Activated naive CD4-positive, alpha-beta T cell treated with anti-CD3 and anti-CD28 coated beads, Interleukin-2, amount 10 ng/mL, durations not matched to agents 7 days and 5 days (primary cell): ENCODE measurements at regions not wholly inside any gene's neighbourhood (a gene's known extent, or its start where the extent isn't known, plus 50 kb on each side); places are given as distances from the start of the nearest gene placed in this dataset.

Source experiments
- CTCF ChIA-PET: fragments of 350-600 bp; sonication (Branson Sonifier 250); formaldehyde crosslinking; loops from one replicate; lab custom pipeline; 2021; ENCODE audit warnings: antibody characterized with exemption; lab: Charles Lee
- DNase-seq: peaks from one replicate; pipeline ENCODE4 v3.0.0-alpha.2; 2020
- H3K27ac Mint-ChIP-seq: one replicate; pipeline ENCODE4 v1.8.0; 2021; ENCODE audit warnings: mild to moderate bottlenecking, moderate library complexity, mixed read lengths
- H3K27me3 Mint-ChIP-seq: one replicate; pipeline ENCODE4 v1.8.0; 2021; ENCODE audit warnings: mild to moderate bottlenecking, mixed read lengths
- H3K36me3 Mint-ChIP-seq: one replicate; pipeline ENCODE4 v1.8.0; 2021; ENCODE audit warnings: mixed read lengths
- H3K4me1 Mint-ChIP-seq: one replicate; pipeline ENCODE4 v1.8.0; 2021; ENCODE audit warnings: mixed read lengths
- H3K4me3 Mint-ChIP-seq: one replicate; pipeline ENCODE4 v1.8.0; 2021; ENCODE audit warnings: mild to moderate bottlenecking, moderate library complexity, mixed read lengths
- H3K9me3 Mint-ChIP-seq: one replicate; pipeline ENCODE4 v1.8.0; 2021; ENCODE audit warnings: mixed read lengths

DNA sequence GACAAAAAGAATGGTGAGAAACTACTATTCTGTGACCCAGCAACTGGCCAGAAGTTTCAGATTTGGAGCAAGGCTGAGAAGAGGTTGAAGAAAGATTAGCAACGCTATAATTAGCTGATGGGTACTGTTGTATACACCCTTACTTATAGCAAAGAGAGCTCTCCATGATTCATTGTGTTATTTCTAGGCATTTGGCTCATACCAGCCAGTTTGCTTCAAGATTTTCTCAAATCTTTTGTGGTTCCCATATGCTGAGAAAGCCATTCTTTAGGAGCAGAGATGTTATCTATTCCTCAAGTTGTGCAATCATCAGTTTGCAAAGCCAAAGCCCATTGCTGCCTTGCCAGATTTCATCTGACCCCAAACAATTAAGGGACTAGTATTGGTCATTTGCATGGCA lies 179.4 kb downstream of the ETS1 start:
- H3K4me3 Mint-ChIP-seq, result no peak overlapping the region
- no peak for DNase-seq
- H3K27ac Mint-ChIP-seq, result no peak overlapping the region
- H3K9me3 Mint-ChIP-seq, result no peaks in the 10 kb centered on the region
- CTCF ChIA-PET, result interaction anchor here (1.6 kb wide), 1 partner anchor 15 kb away, joined by 3 read pairs; no protein-coding TSS in a partner anchor
- H3K27me3 Mint-ChIP-seq, result peaks cover 12% of the 10 kb centered on the region
- H3K36me3 Mint-ChIP-seq, result no peaks in the 10 kb centered on the region
- peaks cover 20% of the 10 kb centered on the region for H3K4me1 Mint-ChIP-seq

DNA sequence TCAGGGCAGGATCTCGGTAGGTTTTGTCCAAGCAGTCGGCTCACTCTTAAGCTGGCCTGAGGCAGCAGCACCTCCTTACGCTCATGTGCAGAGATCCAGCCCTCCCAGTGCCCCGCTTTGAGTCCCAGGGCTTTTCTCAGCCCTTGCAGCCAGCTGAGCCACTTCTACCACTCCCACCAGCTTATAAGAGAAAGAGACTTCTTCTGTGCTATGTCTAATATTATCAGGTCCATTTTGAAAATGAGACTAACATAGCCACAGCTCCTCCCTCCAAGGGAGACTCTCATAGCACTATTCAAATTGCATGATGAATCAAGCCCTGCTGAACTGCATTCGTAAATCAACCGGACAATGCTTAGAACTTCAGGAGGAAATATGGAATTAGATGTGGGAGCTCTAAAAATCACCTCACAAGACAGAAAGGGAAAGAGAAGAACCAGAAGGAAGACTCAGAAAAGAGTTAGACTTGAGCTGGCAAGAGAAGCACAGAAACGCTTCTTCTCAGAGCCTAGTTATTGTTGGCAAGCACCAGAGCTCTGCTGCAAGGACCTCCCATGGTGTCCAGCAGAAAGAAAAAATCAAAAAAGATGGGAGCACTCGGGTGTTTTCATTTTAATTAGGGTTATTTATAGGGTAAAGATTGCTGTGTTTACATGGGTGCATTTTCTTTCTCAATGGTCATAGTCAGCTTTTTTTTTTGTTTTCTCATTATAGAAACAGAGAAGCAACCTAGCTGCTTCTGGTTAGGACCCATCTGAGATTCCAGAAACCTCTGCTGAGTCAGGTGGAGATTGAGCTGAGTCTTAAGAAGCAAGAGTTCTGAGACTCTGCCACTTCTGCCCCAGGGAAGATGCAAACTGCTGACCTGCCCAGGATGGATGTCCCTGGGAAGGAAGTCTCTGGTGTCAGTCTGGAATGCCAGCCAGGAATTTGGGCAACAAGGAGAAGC lies 181.4 kb downstream of the ETS1 start:
- Mint-ChIP-seq H3K4me1 (no peaks in the 10 kb centered on the region), H3K36me3 (no peaks in the 10 kb centered on the region), H3K27me3 (peaks cover 12% of the 10 kb centered on the region), H3K9me3 (no peaks in the 10 kb centered on the region), H3K4me3 (no peak overlapping the region), H3K27ac (no peak overlapping the region)
- CTCF ChIA-PET, result interaction anchor here (0.5 to 0.9 kb wide), 4 partner anchors 52 to 233 kb away, joined by 3 read pairs; no protein-coding TSS in a partner anchor
- no peak for DNase-seq

DNA sequence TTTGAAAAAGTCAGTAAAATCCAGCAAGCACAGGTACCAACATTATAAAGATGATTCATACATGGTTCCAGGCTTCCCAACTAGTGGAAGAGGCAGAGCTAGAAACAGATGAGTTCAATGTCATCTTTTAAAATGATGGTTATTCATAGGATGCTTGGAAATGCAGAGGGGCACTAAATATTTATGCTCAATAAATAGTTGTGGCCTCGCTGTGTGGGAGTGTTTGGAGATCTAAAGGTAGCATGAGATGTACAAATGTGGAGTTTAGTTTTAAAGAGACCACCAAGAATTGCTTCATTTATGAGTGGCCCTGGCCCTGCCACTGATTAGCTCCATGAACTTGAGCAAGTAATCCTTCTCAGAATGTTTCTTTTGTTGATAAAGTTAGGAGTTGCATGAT lies 182.2 kb downstream of the ETS1 start:
- no peak overlapping the region for H3K4me3 Mint-ChIP-seq
- no peaks in the 10 kb centered on the region for H3K9me3 Mint-ChIP-seq
- no peaks in the 10 kb centered on the region for H3K36me3 Mint-ChIP-seq
- H3K4me1 Mint-ChIP-seq, result no peaks in the 10 kb centered on the region
- DNase-seq, result no peak
- H3K27me3 Mint-ChIP-seq, result peaks cover 12% of the 10 kb centered on the region
- CTCF ChIA-PET, result interaction anchor here (0.5 kb wide), 1 partner anchor 232 kb away, joined by 3 read pairs; no protein-coding TSS in a partner anchor
- no peak overlapping the region for H3K27ac Mint-ChIP-seq

DNA sequence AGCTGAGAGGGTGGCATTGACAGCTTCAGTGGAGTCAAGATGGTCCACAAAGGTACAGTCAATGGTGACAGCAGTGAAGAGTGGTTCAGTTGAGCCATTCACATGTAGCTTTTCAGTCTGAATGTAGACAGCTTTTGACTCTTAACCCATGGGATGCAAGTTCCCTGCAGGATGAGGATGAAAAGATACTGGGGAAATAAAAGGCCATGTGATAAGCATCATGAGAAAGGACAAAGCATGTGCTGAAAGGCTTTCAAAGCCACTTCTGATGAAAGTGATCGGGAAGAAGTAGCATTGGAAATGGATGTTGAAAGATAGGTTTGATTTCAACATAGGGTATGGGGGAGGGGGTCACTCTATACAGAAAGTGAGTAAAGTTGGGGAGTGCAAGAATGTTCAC lies 182.9 kb downstream of the ETS1 start:
- H3K36me3 Mint-ChIP-seq, result no peaks in the 10 kb centered on the region
- H3K27me3 Mint-ChIP-seq, result peaks cover 12% of the 10 kb centered on the region
- CTCF ChIA-PET, result interaction anchor here (1.1 kb wide), 1 partner anchor 18 kb away, joined by 3 read pairs; no protein-coding TSS in a partner anchor
- no peaks in the 10 kb centered on the region for H3K9me3 Mint-ChIP-seq
- H3K27ac Mint-ChIP-seq, result no peak overlapping the region
- H3K4me1 Mint-ChIP-seq, result no peaks in the 10 kb centered on the region
- no peak for DNase-seq
- H3K4me3 Mint-ChIP-seq, result no peak overlapping the region

DNA sequence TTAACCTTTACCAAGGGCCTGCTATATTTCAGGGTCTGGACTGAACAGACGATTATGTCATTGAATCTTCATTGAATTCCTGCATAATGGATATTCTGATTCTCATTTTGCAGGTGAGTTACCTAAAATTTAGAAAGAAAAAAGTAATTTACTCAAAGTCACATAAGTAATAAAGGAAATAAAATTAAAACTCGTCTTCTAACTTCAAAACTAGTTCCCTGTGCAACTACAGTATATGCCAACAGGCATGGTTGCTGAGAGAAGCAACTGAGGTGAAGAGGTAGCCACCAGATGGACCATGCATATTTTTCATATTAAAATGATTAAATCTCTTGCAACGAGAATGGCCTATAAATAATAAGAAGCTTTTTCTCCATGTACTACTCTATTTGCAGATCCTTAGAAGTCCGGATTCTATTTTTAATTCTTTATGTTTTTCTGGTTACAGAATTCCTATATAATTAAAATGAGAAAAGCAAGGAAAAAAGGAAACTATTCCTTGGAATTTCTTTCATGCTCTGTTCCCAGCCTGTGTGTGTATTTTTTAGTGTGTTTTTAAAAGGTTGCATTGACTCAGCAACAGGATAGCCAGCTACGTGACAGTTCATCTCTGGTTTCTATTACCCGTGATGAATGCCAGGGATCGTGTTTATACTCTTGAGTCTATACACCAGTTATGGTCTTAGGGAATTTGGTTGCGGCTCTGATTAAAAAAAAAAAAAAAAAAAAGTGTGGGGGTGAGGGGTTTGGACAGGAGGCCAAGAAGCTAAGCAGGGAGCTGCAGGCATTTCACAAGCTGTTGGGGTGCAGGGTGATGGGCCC lies 186.8 kb downstream of the ETS1 start:
- H3K27me3 Mint-ChIP-seq, result no peaks in the 10 kb centered on the region
- peaks cover 5% of the 10 kb centered on the region for H3K4me1 Mint-ChIP-seq
- H3K36me3 Mint-ChIP-seq, result no peaks in the 10 kb centered on the region
- no peak overlapping the region for H3K4me3 Mint-ChIP-seq
- CTCF ChIA-PET, result no interaction called here
- H3K27ac Mint-ChIP-seq, result no peak overlapping the region
- no peak for DNase-seq
- H3K9me3 Mint-ChIP-seq, result no peaks in the 10 kb centered on the region

DNA sequence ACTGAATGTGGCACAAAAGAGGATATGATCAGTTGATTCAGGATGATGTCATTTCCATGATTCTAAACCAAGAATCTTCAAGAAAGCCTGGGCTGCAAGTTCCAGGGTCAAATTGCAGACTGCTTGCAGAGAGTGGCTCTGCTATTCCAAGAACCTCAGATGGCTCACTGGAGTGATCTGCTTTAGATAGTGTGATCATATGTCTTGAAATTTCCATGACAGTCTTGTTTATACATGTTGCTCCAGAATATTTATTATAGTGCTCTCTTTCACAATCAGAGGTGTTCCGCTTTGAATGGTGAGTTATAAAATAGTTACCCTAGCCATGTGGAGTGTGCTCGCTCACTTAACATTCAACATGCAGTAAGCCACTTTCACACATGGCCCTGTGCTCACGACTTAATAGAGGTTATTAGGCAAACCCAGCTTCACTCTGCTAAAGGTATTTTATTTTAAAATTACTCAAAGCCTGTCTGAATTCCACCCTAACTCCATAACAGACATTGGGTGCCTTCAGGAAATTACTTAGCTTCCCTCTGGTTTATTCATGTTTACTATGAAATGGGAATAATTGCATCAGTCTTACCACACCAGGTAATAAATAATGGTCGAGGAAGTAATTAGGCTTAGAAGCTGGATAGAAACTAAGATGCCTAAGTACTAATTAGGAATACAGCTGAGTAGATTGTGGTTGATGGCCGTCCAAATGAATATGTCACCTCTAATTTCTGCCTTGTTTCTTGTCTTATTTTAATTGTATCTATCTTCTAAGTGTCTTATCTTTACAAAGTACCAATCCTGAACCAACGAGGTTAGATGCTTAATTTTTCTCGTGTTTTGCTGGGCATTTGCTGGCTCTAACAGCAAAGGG lies 187.9 kb downstream of the ETS1 start:
- no peaks in the 10 kb centered on the region for H3K27me3 Mint-ChIP-seq
- CTCF ChIA-PET, result no interaction called here
- peaks cover 5% of the 10 kb centered on the region for H3K4me1 Mint-ChIP-seq
- H3K9me3 Mint-ChIP-seq, result no peaks in the 10 kb centered on the region
- no peak overlapping the region for H3K4me3 Mint-ChIP-seq
- H3K36me3 Mint-ChIP-seq, result no peaks in the 10 kb centered on the region
- no peak for DNase-seq
- H3K27ac Mint-ChIP-seq, result no peak overlapping the region

DNA sequence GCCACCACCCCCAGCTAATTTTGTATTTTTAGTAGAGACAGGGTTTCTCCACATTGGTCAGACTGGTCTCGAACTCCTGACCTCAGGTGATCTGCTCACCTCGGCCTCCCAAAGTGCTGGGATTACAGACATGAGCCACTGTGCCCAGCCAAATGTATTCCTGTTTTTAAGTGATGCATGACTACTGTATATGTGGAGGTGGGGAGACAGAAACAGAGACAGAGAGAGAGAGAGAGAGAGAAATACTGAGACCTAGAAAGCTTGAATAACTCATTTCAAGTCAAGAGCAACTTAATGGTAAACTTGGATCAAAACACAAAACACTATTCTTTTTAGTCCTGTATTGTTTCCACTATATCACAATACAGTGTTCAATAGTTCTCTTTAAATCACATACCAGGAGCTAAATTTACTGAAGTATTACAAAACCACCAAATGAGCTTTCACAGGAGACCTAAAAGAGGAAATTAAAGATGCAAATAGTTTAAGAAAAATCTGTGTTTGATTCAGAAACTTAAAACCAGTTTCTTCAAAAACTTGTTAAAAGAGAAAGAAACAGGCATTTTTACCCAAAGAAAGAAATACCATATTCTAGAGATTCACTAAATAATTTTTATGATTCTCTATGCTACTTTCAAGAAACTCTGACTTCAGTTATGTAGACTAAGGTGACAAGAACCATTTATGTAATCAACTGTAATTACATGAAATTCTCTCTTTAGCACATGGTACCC lies 188.7 kb downstream of the ETS1 start:
- no peaks in the 10 kb centered on the region for H3K9me3 Mint-ChIP-seq
- no peak overlapping the region for H3K4me3 Mint-ChIP-seq
- no peak for DNase-seq
- CTCF ChIA-PET, result no interaction called here
- H3K27me3 Mint-ChIP-seq, result no peaks in the 10 kb centered on the region
- H3K27ac Mint-ChIP-seq, result no peak overlapping the region
- H3K4me1 Mint-ChIP-seq, result peaks cover 5% of the 10 kb centered on the region
- H3K36me3 Mint-ChIP-seq, result no peaks in the 10 kb centered on the region

DNA sequence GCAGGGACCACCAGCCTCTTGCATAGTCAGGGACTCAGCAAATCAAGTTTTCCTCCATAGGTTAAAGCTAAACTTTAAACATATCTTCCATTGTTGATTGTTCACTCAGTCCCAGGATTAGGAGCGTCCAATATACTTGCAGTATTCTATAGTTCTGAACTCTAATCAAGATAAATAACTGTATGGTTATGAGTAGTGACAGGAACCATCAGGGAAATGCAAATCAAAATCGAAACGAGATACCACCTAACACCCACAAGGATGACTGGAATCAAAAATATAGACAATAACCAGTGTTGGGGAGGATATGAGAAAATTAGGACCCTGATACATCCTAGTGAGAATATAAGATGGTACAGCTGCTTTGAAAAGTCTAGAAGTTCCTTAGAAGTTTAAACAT lies 190.0 kb downstream of the ETS1 start:
- H3K4me1 Mint-ChIP-seq, result peaks cover 6% of the 10 kb centered on the region
- no peak for DNase-seq
- no peak overlapping the region for H3K4me3 Mint-ChIP-seq
- H3K9me3 Mint-ChIP-seq, result no peaks in the 10 kb centered on the region
- no peaks in the 10 kb centered on the region for H3K27me3 Mint-ChIP-seq
- H3K36me3 Mint-ChIP-seq, result no peaks in the 10 kb centered on the region
- CTCF ChIA-PET, result no interaction called here
- no peak overlapping the region for H3K27ac Mint-ChIP-seq

DNA sequence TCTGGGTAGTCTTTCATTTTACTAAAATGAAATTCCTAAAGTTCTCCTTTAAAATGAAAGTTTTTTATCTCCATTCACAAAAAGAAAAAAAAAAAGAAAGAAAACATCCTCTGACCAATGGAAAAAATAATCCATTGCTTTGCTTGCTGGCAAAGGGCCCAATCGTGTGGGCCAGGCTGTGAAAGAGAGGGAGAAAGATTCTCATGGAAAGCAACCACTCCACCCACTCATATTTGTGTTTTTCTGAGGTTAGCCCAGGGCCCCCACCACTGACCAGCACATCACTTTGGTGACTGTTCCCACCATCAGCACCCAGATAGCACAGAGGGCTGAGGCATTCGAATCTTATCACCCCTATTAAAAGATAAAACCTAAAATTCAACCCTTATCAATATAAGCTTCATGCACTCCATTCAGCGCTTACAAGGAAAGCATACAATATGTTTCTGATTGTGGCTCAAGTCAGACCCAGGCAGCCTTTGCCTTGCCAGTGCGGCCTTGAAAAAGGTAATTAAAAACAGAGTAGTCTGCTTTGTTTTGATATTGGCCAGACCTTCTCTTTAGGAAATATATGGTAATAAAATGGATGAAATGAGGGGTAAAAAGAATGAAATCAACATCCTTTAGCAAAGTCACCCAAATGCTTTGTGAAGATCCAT lies 192.8 kb downstream of the ETS1 start:
- Mint-ChIP-seq H3K9me3 (no peaks in the 10 kb centered on the region), H3K36me3 (no peaks in the 10 kb centered on the region), H3K27ac (no peak overlapping the region), H3K4me1 (peaks cover 6% of the 10 kb centered on the region), H3K27me3 (no peaks in the 10 kb centered on the region), H3K4me3 (no peak overlapping the region)
- no peak for DNase-seq
- CTCF ChIA-PET, result no interaction called here

DNA sequence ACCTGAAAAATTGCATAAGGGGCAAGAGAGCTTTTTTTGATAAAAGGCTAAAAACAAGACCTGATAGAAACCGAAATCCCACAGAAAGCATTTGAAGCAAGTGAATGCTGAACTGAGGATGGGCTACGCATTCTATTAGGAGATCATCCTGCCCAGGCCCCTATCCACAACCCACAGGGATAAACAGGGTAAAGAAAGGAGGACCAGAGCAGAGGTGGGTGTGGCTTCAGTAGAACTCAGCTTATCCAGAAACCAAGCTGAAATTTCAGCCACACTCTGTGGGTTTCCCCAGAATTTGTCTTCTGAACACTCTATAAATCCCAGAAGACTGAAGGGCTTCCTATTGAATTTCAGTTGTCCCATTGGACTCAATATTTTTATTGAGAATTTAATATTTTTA lies 195.1 kb downstream of the ETS1 start:
- Mint-ChIP-seq H3K27me3 (no peaks in the 10 kb centered on the region), H3K4me1 (peaks cover 2% of the 10 kb centered on the region), H3K9me3 (no peaks in the 10 kb centered on the region), H3K4me3 (no peak overlapping the region), H3K36me3 (no peaks in the 10 kb centered on the region), H3K27ac (no peak overlapping the region)
- no peak for DNase-seq
- CTCF ChIA-PET, result no interaction called here

DNA sequence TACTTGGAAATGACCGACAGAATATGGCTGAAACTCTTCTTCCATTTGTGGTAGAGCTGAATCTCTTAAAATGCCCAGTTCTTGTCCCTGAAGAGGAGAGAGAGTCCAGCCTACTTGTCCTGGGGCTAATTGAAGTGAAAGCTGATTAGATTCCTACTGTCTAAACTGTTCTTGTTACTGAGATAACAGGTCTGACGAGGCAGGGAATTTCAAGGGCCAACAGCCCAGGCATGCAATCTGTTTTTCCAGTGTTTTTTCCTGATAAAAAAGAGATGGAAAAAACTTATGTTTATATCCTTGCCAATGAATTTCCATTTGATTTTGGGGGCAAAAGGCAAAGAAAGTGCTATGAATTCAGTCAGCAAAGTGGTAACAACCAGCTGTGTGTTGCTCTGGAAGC lies 195.5 kb downstream of the ETS1 start:
- Mint-ChIP-seq H3K4me3 (no peak overlapping the region), H3K4me1 (peaks cover 4% of the 10 kb centered on the region), H3K27me3 (no peaks in the 10 kb centered on the region), H3K9me3 (no peaks in the 10 kb centered on the region), H3K36me3 (no peaks in the 10 kb centered on the region), H3K27ac (no peak overlapping the region)
- no peak for DNase-seq
- CTCF ChIA-PET, result no interaction called here

DNA sequence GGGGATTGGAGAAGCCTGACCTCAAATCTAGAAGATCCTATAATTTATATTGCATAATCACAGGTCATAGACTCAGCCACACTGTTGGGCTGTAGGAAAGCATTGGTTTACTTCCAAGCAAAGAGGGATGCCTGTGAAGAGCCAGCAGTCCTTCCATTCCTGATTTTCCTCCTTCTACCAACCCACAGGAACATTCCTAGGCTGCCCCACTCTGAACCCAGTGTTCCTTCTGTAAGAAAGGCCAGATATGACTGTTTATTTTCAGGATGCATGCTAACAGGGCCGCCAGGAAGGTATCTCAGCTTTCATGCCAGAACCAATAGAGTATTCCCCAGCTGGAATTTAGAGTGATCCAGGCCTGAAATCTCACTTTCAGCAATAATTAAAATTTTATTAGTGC lies 197.1 kb downstream of the ETS1 start:
- Mint-ChIP-seq H3K4me1 (peaks cover 4% of the 10 kb centered on the region), H3K4me3 (no peak overlapping the region), H3K9me3 (no peaks in the 10 kb centered on the region), H3K36me3 (no peaks in the 10 kb centered on the region), H3K27ac (no peak overlapping the region), H3K27me3 (no peaks in the 10 kb centered on the region)
- CTCF ChIA-PET, result no interaction called here
- no peak for DNase-seq

DNA sequence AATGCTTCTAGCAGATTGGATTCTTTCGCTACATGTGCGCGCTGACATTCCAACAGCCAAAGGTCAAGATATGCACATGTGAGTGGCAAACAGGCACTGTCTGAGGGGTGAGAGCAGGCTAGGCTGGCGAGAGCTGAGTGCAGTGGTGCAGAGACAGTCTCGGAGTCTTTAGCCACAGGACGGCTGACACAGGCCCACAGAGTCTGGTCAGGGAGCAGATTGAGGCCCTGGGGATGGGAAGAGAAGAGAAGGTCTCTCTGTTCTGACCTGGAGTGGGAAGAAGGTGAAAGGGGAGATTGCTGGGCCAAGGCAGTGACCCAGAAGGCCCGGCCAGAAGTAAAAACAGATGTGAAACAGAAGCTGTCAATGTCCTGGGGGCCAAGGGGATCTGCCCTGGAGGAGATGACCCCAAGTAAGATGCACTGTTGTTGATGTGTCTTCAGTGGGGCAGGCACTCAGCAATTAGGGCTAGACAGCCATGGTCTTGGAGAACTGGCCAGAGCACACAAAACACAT lies 197.8 kb downstream of the ETS1 start:
- H3K9me3 Mint-ChIP-seq, result no peaks in the 10 kb centered on the region
- no peak overlapping the region for H3K27ac Mint-ChIP-seq
- H3K27me3 Mint-ChIP-seq, result no peaks in the 10 kb centered on the region
- CTCF ChIA-PET, result no interaction called here
- no peaks in the 10 kb centered on the region for H3K36me3 Mint-ChIP-seq
- DNase-seq, result no peak
- H3K4me1 Mint-ChIP-seq, result peaks cover 4% of the 10 kb centered on the region
- no peak overlapping the region for H3K4me3 Mint-ChIP-seq
